NCI-H1930 (cell line): ENCODE measurements at regions not wholly inside any gene's neighbourhood (a gene's known extent, or its start where the extent isn't known, plus 50 kb on each side); places are given as distances from the start of the nearest gene placed in this dataset.
"Not testable (repeated sequence)": the region's sequence is repeated elsewhere in the genome, so short reads cannot be mapped to it uniquely, and the experiment has no call there.

Source experiments
- DNase-seq, 2 experiments: peaks; one replicate each; lab custom pipeline; 2025; lab: John Stamatoyannopoulos, UW

DNA sequence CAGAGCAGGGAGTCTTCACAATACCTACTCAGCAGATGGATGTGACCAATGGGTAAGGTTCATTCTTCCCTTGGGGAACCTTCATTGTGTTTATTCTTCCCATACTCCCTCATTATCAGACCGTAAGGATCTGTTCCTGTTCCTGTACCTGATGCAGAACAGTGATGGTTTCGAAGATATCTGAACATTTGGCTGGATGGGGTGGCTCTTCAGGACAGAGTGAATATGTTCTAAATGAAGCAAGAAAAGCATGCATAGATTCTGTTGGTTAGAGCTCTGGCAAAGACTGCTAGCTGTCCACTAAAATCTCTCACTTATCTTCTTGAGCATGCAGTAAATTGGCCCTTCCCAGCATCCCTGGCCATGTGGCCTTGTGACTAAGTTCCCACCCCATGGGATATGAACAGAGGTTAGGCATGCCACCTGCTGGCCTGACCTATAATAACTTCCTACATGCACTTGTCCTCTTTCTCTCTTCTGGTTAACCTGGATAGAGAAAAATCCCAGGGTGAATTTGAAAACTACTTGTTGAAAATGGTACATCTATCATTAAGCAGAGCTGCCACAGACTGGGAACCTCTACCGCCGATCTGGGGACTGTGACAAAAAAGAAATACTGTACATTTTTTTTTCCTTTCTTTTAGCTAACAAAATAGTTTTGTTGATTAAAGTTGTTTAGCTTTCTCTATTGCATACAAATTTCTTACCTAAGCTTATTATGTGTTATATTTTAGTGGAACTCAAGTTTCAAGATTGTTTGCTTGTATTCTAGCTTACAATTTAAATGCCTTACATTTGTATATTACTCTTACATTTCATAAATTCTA lies 60.0 kb upstream of the BANK1 start:
- no peak for DNase-seq

DNA sequence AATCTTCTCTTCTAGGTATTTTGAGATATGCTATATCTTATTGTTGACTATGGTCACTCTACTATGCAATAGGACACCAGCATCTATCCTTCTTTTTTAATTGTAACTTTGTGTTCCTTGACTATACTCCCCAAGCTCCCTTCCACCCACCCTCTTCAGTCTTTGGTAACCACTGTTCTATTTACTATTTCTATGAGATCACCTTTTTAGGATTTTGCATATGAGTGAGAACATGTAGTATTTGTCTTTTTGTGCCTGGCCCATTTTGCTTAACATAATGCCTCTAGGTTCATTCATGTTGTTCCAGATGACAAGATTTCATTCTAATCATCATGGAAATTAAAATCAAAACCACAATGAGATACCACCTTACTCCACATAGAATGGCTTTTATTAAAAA lies 63.3 kb upstream of the BANK1 start:
- no peak for DNase-seq

DNA sequence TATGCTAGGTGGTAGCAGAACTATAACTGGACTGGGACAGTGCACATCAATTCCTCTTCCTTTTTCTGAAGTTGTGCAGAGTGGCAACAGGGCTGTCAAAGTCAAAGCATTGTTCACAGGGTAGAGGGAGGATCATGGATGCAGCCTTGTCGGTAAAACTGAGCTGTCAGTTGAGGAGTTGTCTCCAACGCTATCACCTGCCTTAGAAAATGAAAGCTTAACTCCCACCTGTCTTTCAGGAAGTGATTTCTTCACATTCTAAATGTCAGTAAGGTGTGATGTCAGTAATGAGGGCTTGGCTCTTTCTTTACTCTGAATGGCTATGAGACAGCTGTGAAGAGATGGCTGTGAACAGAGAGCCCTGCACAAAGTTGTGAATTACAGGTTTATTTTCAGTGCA lies 66.4 kb upstream of the BANK1 start:
- DNase-seq: no peak

DNA sequence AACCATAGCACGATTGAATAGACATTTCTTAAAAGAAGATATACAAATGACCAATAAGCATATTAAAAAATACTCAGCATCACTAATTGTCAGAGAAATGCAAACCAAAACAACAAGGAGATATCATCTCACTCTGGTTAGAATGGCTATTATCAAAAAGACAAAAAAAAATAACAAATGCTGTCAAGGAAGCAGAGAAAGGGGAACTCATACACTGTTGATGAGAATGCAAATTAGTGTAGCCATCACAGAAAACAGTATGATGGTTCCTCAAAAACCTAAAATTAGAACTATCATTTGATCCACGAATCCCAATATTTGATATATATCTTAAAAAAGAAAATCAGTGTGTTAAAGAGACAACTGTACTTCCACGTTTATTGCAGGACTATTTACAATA lies 71.7 kb upstream of the BANK1 start:
- no peak for DNase-seq

DNA sequence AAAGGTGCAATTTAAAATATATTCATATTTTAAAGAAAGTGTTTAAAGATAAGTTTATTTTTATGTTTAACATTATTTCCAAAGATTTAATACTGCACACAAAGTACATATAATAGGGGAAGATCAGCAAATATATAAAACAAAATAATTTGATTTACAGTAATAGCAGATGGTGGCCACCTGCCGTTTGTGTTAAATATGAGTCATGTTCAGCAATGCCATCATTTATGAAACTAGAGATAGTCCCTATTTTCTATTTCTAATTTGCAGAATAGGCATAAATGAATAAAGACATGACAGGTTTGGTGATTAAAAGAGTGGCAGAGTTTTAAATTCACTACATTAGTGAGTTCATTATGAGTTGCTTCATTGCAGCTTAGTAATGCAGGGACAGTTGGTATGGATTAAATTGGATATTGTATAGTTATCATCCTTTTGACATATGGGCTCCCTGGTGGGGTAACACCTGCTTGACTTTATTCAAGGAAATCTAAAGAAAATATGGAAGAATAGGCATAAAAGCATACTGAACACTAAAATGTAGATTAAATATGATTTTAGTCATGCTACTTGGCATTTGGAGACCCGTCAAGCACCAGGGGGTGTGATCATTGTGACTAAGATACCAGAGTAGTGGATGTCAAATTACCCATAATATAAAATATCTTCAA lies 78.8 kb upstream of the BANK1 start:
- peak; percentile 42 to 67 for DNase-seq

DNA sequence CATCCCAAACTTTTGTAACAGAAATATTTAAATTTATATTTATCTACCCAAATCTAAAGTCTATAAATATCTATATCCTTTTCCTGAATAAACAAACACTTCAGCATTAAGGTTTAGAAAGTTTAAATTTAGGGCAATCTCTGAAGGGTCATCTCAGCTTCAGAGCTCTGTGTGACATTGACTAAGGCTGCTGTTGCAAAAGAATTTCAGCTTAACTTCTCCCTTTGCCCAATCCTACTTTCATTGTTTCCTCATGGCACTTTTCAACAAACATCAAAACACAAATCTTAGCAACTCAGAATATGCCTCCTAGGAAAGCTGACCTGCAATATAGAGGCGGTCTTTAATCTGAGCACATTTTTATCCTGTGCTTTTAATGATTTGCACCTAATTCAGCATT lies 79.7 kb upstream of the BANK1 start:
- no peak for DNase-seq

DNA sequence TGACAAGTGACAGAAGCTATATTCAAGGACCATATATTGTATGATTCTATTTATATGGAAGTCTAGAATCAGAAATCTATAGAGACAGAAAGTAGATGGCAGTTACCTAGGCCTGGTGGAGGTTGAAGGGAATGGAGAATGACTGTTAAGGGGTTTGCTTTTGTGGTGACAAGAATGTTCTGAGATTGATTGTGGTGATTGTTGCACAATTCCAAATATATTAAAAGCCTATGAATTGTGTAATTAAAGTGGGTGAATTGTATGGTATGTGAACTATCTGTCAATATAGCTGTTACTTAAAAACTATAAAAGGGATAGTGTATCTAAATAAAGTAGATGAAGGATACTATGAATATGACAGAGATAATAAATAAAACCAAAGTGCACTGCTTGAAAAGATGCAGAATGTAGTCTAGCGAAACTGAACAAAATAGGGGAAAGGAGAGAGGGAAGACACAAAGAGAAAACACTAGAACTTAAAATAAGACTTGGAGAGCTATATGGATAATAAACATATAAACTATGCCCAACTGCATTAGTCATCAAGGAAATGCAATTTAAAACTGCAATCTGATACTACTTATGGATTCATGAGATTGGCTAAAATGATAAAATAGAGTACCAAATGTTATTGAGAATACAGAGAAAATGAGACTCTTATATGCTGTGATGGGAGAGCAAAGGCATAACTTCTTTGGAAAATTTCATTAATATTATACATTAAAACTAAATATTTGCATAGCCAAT lies 82.1 kb upstream of the BANK1 start:
- no peak for DNase-seq

DNA sequence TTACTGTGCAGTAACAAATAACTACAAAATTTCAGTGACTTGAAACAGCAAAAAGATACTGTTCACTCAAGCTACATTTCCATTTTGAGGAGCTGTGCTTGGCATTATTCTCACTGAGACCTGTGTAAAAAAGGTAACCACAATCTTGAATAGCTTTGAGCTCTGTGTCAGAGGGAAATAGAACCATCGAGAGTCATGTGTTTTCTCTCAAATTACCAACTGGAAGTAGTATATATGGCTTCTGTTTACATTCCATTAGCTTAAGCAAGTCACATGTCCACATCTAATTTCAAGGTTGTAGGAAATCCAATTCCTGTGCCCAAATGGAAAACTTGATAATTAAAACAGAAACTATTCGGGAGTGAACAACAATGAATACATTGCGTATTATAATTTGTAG lies 82.9 kb upstream of the BANK1 start:
- DNase-seq: no peak

DNA sequence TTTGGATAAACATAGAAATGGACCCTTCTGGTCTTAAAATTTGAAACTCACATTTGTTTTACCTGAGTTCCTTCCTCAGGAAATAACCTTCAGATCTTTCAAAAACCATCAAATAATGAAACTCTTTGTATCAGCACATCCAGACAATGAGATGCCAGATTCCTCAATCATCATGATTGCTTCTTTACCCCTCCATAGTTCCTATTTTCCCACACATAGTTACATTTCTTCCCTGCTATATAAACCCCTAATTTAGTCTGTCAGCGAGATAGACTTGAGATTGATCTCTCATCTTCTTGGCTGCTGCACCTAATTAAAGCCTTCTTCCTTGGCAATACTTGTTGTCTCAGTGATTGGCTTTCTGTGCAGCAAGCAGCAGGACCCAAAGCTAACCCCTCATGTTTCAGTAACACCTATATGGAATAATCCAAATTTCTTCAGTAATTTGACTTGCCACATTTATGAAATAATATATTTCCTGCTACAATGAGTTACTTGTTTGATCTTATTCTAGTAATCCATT lies 83.9 kb upstream of the BANK1 start:
- no peak for DNase-seq

DNA sequence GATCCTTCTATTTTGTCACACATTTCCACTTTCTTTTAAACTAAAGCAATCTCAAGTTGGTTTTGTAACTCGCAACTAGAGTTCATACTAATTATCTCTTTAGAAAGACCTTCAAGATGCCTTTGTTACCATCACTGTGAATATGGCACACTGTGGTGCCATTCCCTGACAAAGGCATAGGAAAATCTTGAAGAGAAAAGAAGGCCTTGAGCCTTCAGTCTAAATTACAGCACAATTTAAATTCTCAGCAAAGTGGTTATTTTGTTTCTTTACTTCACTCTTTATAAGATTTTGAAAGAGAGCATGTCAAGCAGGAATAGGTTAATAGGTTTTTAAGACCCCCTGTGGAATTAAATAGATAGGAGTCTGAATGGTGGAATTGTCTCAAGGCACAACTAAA lies 89.0 kb upstream of the BANK1 start:
- DNase-seq: no peak

DNA sequence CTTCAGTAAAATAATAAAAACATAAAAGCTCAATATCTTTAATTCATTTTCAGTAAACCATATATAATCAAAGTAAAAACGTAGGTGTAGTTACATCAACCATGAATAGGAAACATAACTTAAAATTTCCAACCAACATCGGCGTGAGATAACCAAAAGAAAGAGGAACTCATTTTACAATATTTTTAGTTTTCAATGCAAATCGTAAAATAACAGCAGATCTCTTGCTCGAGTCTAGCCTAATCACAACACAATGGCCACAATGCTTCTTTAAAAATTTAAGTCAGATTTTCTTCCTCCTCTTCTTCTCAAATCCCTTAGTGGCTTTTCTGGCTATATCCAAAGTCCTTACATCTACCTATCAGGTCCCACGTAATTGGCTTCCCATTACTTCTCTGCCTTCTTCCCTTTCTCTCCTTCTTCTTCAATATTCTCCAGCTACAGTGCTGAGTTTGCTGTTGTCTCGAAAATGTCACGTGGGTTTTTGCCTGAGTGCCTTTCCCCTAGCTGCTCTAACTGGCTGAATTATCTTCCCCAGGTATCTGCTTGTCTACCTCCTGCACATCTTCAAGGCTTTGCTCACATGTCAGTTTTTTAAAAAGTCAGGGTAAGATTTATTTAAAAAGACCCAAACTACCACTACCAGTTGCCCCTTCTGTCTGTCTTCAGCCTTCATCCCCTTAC lies 90.9 kb upstream of the BANK1 start:
- no peak for DNase-seq

DNA sequence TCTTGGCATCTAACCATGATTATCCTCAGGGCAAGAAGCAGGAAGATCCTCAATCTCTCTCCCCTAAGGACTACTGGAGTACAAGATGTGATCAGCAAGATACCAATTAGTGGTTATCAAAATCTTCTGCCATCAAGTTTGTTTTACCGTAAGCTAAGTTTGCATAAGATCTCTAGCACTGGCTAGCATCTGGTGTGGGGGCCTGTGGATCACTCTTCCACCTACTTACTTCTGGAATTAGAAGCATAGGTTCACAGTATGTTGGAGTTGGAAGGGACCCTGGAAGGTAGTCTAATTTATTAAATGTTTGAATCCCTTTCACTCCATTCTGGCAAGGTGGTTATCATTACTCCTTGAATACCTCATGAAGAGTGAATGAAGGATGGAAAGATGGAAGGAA lies 93.3 kb upstream of the BANK1 start:
- DNase-seq: no peak

DNA sequence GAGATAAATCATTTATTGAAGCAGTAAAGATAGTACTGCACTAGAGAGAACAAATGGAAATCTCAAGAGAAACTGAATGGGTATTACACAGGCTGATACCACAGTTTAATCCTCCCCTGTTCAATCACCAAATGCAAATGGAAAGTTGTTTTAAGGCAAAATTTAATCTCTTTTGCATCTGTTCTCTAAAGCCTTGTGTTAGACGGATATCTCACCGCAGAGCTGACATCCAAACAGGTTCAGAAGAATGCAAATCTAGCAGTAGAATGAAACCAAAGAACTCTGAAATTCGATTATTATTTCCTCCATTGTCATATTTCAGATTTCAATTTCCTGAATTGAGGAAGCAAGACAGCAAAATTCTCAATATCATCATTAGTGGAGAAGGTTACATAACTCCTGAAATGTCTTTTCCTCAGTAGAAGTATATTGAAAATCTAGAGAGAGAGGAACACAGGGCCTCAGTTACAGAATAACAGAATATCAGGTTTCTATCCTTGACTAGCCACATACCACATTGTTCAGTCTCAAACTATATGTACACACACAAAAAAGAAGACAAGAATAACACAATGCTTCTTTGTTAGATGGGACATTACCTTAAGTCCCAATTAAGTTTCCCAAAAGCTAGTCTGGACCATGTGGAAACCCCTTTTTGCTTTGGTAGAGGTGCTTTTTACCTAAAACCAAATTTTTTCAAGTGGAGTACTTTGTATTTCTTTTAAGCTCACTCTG lies 94.1 kb upstream of the BANK1 start:
- DNase-seq: no peak

DNA sequence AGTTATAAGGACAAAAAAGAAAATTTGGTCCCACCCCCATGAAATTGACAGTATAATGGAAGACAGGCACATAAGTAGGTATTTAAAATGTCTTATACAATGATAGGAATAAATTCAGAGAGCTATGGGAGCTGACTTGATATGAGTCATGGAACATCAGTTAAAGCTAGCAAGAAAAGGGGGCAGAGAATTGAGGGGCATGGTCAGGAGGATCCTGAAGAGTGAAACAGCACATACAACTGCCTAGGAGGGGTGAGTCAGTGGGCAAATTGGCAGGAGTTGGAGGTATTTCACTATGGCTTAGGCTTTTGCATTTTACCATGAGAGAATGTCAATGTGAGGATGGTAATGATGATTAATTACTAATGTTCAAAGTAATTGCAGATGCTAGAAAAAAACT lies 95.4 kb upstream of the BANK1 start:
- no peak for DNase-seq

DNA sequence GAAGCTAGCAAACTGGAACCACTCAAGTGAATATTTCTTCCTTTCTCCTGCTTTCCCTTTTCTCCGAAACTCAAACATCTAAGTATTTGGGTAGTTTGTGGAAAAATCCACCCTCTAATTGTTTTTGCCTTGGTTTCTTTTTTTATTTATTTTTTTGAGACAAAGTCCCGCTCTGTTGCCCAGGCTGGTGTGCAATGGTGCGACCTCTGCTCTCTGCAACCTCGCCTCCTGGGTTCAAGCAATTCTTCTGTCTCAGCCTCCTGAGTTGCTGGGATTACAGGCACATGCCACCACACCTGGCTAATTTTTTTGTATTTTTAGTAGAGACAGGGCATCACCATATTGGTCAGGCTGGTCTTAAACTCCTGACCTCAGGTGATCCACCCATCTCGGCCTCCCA lies 96.1 kb upstream of the BANK1 start:
- DNase-seq: not testable (repeated sequence)

DNA sequence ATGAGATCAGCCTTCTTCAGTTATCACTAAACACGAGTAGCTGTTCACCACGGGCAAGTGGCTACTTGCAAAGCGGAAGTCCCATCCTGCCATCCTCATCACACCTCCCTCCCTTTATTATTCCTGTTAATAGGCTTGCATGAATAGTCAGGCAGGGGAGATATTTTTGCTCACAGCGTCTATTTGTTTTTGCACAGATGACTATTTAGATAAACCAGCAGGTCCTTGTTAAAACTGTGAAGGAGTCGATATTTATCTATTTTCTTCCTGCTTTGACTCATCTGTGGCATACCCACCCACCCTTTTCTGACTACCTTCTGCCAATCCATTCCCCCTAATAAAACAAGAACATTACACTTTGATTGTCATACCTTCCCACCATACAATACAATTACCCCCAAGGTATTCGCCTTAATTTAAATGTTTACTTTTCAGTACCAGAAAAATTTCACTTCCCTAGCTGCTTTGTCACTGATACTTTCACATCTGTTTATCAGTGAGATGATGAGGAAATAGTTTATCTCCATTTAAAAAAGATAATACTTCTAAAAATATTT lies 96.6 kb upstream of the BANK1 start:
- DNase-seq: no peak

DNA sequence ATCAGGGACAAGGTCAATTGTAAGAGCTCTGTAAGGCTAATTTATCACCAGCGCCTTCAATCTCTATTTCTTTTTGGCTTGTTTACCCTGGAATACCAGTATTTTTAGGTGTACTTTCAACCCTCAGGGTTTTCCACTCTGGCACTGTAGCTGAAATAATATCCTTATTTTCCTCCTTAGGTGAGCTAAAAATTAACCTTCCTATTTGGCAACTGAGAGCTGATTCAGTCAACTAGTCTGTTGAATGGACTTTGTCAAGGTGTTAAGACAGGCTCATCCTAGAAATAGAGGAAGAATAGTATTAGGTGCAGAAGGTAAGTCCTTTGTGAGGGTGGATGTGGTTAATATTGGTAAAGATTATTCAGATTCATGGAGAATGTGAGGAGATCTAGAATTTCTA lies 101.3 kb upstream of the BANK1 start:
- DNase-seq: no peak

DNA sequence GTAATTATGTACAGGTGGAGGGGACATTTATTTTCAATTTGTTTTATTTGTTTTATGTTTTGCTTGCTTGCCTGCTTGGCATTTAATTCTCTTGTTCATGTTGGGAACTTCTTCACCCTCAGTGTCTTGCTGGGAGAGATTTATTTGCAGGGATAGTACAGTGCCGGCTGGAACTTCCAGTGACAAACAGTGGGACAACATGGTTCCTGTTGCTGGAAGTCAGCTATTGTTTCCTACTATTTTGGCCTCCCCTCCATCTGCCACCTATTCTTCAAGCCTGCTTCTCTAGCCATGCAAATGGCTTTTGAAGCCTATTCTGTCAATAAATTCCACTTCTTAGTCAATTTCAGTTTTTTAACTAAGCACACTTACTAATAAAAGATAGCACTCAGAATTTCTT lies 105.4 kb upstream of the BANK1 start:
- DNase-seq: no peak

DNA sequence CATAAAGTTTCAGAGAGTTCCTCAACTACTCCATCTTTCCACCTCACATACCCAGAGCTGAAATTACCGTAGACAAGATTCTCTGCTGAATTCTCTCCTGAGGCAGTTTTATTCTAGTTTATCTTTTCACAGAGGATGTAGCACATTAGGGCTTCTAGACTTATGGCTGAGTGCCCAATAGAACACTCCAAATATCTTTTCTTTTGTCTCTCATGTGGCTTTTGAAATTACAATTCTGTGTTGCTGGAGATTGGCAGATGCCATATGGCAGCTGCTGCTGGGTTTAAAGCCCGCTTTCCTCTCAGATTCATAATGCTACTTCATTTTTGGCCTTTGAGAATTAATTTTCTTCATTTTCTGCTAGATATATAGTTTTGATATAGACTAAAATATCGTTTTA lies 107.6 kb upstream of the BANK1 start:
- no peak for DNase-seq

DNA sequence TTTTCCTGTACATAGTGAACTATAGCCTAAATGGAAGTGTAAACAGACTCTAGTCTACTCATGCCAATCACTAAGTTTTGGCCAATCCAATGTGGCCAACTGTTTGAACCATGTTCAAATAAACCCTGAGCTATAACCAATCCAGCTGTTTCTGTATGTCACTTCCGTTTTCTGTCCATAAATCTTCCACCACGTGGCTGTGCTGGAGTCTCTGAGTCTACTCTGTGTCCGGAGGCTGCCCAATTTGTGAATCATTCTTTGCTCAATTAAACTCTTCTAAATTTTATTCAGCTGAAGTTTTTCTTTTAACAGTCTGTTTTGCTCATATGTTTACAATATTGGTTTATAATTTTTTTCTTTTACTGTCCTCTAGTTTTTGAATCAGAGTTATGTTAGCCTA lies 112.3 kb upstream of the BANK1 start:
- DNase-seq: no peak

DNA sequence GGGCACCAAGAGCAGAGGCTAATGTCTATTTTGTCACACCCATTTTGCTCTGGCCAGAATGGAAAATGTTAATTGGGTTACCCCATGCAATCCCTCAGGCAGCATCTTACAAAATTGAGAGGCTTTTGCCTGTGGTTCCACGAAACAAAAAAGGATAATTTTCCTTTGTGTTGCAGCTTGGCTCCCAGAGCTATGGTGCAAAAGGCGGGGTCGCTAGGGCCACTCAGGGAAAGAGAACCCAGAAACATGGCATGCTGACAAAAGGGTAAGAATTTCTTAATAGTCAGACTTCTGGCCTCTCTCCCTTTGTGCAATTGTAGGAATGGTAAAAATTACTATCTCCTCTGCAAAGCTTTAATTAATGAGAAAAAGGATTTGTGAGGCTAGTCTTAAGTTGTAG lies 119.6 kb upstream of the BANK1 start:
- DNase-seq: no peak
